ENCODE measurements at regions not wholly inside any gene's neighbourhood (a gene's known extent, or its start where the extent isn't known, plus 50 kb on each side); places are given as distances from the start of the nearest gene placed in this dataset.

DNA sequence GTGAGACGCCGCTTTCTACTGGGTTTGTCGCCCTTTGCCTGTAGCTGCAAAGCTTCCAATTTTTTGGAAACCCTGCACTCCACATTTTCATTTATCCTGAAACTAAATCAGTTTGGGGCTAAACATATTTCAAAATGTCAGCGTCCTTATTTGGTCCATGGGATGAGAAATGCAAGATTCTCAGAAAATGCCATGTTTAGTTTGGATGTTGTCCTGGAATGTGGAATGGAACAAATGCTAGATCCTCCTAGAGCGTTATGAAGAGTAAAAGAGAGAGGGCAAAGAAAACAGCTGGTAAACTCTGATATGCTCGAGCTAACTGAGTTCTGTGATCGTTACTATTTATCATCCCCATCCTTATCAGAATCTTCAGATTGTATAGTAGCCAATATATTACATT is 236.9 kb downstream of the KLF6 start:
- no peak for DNase-seq (ENCODE audit: low read depth, low spot score)

DNA sequence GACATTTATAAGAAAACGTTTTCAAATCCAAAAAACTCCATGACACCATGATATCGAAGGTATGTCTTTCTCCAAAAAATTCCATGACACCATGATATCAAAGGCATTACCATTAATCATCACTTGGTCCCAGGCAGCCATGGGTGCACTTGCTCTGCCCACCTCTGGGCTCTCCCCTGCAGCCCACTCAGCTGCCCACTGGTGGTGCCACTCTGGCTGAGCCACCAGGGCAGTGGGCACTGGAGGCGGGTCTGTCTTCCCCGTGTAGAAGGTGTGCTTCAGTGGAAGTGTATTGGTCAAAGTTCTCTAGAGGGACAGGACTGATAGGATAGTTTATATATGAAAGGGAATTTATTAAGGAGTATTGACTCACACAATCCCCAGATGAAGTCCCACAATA is 240.4 kb downstream of the KLF6 start:
- no peak for DNase-seq (ENCODE audit: low read depth, low spot score)

DNA sequence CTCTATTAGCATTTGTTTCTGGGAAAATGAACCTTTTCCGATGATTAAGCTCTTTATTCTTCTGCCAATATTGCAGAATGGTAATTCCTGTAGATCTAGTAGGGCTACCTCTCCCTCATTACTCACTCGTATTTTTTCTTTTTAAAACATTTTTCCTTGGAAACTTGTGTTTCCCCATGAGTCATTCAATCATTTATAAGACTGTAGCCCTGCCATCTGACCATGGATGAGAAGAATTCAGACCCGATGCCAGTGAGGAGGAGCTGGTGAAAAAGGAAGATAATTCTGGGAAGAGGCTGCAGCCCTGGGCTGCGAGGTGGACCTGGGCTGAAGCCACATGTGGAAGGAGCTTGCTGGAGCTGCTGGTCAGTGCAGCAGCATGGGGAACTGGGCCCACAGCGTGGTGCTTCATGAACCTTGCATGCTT is 242.8 kb downstream of the KLF6 start:
- no peak for DNase-seq (ENCODE audit: low read depth, low spot score)

- no peak for DNase-seq (ENCODE audit: low read depth, low spot score)
Observed at GRCh38 chr10:3539696-3540383, 245.2 kb downstream of the KLF6 start.

GRCh38 chr10:3538656-3539531 is 246.1 kb downstream of the KLF6 start:
- DNase-seq (ENCODE audit: low read depth, low spot score): no peak

GRCh38 chr10:3538291-3538655 is 246.7 kb downstream of the KLF6 start:
- DNase-seq (ENCODE audit: low read depth, low spot score): no peak

DNA sequence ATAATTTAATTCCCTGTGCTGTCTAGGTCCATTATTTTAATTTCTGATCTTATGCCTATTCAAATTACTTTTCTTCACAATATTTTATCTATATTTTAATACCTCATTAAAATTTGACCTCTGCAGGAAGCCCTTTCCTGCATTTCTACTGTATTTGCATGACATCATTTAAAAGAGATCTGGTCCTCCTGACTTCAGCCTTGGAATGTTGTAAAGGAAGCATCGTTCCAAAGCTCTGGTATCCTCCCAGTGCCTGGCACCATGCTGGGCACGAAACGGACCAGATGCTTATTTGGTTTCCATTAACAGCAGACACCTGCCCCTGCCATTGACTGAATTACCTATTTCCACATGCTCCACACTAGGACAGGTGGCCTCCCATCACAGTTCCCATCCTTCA is 247.5 kb downstream of the KLF6 start:
- no peak for DNase-seq (ENCODE audit: low read depth, low spot score)

DNA sequence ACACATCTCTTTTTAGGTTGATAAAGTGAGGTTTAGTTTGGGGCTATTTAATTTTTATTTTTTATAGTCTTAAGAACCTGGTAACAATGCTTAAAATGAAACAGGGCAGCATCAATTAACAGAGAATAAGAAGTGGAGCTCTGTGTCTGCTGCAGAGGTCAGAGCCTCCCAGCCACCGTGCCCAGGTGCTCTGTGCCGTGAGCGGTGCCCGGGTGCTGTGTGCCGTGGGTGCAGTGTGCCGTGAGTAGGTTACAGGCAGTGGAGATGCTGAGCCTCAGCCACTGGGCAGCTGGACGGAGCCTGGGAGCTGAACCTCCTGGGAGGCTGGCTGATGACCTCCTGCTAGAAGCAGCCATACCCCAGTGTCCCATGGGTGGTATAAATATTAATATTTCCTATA is 250.0 kb downstream of the KLF6 start:
- no peak for DNase-seq (ENCODE audit: low read depth, low spot score)

DNA sequence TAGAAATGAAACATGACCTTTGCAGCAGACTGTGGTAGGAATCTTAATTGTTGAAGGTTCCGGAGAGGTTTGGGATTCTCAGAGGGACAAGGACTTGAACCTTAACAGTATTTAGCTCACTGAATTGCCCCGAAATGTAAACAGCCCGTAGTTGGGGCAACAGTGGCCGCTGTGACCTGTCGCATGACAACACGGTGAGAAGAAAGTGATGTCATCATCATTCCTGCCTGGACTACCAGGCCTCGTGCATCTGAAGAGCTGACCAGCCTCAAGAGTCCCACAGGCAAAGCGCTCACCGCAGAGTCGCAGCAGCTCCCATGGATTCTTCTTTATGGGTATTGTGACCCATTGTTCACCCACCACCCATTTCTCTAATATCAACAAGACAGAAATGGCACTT is 250.6 kb downstream of the KLF6 start:
- DNase-seq (ENCODE audit: low read depth, low spot score): no peak

DNA sequence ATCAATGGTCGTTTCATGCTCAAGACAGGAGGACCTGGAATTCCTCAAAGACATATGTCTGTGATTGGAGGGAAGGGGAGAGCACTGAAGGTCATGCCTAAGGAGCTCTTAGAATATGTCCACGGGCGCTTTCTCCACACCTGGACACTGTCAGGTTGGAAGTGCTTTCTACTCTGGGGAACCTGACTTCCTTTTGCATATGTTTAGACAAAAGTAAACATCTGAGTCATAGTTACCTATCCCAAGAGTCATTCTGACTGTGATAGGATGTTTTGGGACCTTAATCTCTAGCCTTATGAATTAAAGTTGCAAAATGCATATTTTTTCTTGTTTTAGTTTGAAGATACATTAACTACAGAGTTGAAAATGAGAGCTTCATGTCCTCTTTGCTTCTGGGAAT is 251.7 kb downstream of the KLF6 start:
- DNase-seq (ENCODE audit: low read depth, low spot score): no peak

- no peak for DNase-seq (ENCODE audit: low read depth, low spot score)
Observed at GRCh38 chr10:3532644-3533043, 252.4 kb downstream of the KLF6 start.

- no peak for DNase-seq (ENCODE audit: low read depth, low spot score)
Observed at GRCh38 chr10:3531670-3532069, 253.3 kb downstream of the KLF6 start.

DNA sequence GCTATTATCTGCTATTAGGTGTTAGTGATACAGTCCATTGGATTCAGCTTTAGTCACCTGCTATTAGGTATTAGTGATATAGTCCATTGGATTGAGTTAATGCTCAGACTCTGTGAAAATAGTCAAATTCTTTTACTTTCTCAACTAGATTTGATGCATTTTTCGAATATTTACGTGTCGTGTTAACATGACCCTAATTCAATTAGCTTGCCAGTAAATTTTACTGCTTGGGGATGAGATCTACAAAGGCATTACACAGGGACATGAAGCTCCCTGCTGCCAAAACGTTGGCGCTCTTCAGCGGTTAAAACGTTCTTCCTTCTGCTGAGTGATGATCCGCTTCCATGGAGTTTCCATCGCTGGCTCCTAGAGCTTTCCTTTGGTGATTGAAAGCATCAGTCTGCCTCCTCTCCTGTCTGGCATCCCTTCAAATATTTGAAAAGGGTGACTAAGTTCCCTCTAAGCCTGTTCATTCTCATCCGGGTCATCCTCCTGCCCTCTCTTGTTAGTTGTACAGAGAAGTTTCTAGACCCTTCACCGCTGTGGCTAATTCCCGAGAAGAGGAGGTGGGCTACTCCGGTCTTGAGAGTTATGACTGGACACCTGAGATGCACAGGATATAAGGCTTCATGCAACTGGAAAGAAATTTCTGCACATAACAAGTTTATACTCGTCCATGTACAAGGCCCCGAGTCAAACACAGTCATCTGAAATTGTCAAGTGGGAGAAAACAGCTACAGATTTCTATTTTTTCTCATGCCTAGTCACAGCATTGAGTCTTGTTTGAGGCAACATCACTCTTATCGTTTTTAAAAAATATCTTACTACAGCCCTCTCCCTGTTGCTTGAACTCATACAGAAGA is 254.0 kb downstream of the KLF6 start:
- DNase-seq (ENCODE audit: low read depth, low spot score): no peak

DNA sequence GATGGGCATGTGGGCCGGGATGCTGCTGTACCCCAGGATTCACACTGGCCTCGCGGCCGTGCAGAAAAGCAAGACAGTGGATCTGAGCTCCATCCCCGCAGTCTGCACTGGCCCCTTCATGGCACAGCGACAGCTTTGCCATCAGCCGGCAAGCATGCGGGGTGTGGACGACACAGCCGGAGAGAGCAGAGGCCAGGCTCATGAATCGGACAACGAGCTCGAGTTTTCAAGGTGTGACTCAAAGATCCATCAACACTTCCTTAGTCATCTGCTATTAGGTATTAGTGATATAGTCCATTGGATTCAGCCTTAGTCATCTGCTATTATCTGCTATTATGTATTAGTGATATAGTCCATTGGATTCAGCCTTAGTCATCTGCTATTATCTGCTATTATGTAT is 254.7 kb downstream of the KLF6 start:
- no peak for DNase-seq (ENCODE audit: low read depth, low spot score)

DNA sequence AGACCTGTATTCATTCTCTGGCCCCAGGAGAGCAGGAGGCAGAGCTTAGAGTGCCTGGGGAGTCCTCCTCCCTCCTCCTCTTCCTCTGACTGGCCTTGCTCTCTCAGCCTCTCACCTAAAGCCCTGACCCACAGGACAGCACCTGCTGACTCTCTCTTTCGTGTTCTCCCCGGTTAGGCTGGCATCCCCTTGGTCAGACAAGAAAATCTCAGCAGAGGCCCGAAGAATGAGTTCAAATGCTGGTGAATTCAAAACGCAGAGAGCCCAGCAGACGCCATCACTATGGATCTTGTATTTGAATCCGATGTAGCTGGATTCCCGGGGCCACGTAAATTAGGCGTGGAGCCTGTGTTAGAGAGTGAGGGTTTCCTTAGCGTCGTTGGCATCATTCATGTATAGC is 255.3 kb downstream of the KLF6 start:
- no peak for DNase-seq (ENCODE audit: low read depth, low spot score)

DNA sequence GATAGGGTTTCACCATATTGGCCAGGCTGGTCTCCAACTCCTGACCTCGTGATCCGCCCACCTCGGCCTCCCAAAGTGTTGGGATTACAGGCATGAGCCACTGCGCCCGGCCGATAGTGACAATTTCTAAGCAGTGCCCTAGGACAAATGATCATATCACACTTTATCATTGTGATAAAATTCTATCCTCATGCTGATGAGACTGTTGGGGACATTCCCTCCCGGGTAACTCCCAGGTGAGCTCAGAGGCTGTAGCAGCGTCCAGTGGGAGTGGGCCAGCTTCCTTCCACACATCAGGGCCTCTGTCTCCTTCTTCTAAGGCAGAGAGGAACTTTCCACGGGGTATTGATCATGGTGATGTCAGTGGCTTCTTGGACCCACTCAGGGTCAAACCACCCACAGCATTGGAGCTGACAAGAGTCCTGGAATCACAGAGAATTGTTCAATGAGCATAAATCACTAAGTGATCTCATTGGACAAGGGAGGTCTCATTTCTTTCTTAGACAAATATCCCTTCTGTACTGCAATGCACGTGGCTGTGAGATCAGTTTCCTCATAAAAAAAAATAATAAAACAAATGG is 256.1 kb downstream of the KLF6 start:
- no peak for DNase-seq (ENCODE audit: low read depth, low spot score)

DNA sequence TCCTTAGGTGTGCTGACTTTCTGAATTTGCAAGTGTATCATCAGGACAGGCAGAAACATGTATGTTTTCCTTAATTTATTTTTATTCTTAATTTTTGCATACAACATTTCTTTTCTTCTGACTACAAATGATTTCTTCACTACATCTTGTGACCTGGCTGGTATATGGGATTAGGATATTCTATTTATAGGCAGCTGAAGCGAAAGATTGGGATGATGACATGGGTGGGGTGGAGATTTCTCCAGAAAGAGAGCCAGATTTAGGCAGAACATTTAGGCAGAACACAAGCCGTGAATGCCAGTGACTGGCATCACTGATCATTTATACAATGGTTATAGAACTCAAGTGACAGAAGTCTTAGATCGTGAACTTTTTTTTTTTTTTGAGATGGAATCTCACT is 256.7 kb downstream of the KLF6 start:
- DNase-seq (ENCODE audit: low read depth, low spot score): no peak

GRCh38 chr10:3527869-3528268 is 257.1 kb downstream of the KLF6 start:
- DNase-seq (ENCODE audit: low read depth, low spot score): no peak

DNA sequence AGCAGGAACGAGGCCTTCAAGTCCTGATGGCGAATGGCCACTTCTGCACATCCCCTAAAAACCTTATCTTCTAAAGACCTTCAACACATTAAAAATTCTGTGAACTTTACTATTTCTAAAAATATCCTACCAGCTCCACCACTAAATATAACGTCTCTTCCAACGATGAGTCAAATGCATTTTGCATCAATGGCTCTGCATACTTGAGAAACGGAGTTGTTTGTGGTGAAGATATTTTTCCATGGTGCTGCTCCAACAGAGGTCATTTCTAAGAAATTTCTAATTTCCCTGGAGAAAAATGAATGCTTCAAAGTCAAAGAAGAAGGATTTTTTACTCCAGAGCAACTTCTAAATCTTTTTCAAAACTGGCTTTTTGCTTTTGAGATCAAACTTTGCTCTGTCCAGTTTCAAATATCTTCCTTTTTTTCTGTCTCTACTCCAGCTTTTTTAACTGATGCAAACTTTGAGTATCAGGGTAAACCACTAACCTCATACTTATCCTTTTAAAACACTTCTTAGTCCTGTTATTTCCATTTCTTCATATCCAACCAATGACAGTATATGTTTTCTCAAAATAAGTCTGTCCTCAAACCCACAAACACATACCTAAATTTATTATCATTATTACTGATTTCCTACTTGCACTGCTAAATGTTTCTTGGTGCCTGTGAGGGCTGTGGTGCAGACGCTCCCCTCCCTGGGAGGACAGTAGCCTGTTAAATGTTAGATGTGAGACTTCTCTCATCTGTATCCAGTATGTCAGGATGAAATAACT is 258.1 kb downstream of the KLF6 start:
- DNase-seq (ENCODE audit: low read depth, low spot score): no peak

- no peak for DNase-seq (ENCODE audit: low read depth, low spot score)
Observed at GRCh38 chr10:3525832-3526449, 259.1 kb downstream of the KLF6 start.

Measured in activated naive CD8-positive, alpha-beta T cell treated with anti-CD3 and anti-CD28 coated beads, Interleukin-2, amount 50 U/mL, for 16 hours (primary cell).